ENCODE measurements at regions not wholly inside any gene's neighbourhood (a gene's known extent, or its start where the extent isn't known, plus 50 kb on each side); places are given as distances from the start of the nearest gene placed in this dataset.

- no peak for TF ChIP-seq EZH2 (IDR thresholded peaks at IDR 0.05; ENCODE audit: low read depth)
- TF ChIP-seq CTCF (conservative IDR thresholded peaks at IDR 0.05), result no peak
Observed at GRCh38 chr13:42680748-42681147, 100.6 kb upstream of the FAM216B start.
